ENCODE measurements at regions not wholly inside any gene's neighbourhood (a gene's known extent, or its start where the extent isn't known, plus 50 kb on each side); places are given as distances from the start of the nearest gene placed in this dataset.
A peak's percentile ranks its signal among the peaks of the same experiment; 100 is the strongest.

DNA sequence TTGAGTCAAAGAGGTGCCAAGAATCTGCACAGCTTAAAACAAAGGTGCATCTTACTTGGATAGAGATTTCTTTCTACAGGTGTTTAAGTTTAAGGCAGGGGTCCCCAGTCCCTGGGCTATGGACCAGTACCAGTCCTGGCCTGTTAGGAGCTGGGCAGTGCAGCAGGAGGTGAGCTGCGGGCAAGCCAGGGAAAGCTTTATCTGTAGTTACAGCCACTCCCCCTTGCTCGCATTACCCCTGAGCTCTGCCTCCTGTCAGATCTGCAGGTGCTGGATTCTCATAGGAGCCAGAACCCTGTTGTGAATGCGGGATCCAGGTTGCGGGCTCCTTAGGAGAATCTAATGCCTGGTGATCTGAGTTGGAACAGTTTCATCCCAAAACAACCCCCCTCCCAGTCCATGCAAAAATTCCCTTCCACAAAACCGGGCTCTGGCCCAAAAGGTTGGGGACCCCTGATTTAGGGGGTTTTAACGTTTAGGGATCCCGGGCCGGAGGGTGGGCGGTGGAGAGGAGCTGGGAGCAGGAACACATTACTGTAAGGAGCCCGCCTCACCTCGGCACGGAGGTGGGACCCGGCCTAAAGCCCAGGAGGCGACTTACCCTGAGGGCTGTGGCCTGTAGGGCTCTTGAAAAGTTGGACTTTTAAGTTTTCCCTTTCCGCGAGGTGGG lies 60.2 kb downstream of the ZNF467 start:
- ATAC-seq, result no peak
- H3K36me3 Mint-ChIP-seq, result peaks cover 24% of the 10 kb centered on the region
- no peak overlapping the region for H3K27ac Mint-ChIP-seq
- ChIA-PET POLR2A (no interaction called here), CTCF (interaction anchor here (1.2 to 2.2 kb wide), 6 partner anchors 8 to 137 kb away, joined by 3 to 21 read pairs (median 6); no protein-coding TSS in a partner anchor)
- H3K27me3 Mint-ChIP-seq (ENCODE audit: low read depth), result peaks cover 28% of the 10 kb centered on the region
- peaks cover 14% of the 10 kb centered on the region for H3K4me1 Mint-ChIP-seq
- peaks cover 26% of the 10 kb centered on the region for H3K9me3 Mint-ChIP-seq
- DNase-seq (ENCODE audit: low spot score), result no peak
- H3K4me3 Mint-ChIP-seq, result peak overlapping the region; percentile 79
- no peak for TF ChIP-seq ZNF138 (CRISPR knock-in tag; conservative IDR thresholded peaks at IDR 0.05)
- TF ChIP-seq NR1H2 (CRISPR knock-in tag; IDR thresholded peaks at IDR 0.05), result no peak
- TF ChIP-seq E2F1 (CRISPR knock-in tag; IDR thresholded peaks at IDR 0.05), result no peak
- TF ChIP-seq, protein P1, sequence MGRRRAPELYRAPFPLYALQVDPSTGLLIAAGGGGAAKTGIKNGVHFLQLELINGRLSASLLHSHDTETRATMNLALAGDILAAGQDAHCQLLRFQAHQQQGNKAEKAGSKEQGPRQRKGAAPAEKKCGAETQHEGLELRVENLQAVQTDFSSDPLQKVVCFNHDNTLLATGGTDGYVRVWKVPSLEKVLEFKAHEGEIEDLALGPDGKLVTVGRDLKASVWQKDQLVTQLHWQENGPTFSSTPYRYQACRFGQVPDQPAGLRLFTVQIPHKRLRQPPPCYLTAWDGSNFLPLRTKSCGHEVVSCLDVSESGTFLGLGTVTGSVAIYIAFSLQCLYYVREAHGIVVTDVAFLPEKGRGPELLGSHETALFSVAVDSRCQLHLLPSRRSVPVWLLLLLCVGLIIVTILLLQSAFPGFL (CRISPR knock-in tag; IDR thresholded peaks at IDR 0.05; ENCODE audit: borderline replicate concordance), result no peak
- TF ChIP-seq, protein P2, sequence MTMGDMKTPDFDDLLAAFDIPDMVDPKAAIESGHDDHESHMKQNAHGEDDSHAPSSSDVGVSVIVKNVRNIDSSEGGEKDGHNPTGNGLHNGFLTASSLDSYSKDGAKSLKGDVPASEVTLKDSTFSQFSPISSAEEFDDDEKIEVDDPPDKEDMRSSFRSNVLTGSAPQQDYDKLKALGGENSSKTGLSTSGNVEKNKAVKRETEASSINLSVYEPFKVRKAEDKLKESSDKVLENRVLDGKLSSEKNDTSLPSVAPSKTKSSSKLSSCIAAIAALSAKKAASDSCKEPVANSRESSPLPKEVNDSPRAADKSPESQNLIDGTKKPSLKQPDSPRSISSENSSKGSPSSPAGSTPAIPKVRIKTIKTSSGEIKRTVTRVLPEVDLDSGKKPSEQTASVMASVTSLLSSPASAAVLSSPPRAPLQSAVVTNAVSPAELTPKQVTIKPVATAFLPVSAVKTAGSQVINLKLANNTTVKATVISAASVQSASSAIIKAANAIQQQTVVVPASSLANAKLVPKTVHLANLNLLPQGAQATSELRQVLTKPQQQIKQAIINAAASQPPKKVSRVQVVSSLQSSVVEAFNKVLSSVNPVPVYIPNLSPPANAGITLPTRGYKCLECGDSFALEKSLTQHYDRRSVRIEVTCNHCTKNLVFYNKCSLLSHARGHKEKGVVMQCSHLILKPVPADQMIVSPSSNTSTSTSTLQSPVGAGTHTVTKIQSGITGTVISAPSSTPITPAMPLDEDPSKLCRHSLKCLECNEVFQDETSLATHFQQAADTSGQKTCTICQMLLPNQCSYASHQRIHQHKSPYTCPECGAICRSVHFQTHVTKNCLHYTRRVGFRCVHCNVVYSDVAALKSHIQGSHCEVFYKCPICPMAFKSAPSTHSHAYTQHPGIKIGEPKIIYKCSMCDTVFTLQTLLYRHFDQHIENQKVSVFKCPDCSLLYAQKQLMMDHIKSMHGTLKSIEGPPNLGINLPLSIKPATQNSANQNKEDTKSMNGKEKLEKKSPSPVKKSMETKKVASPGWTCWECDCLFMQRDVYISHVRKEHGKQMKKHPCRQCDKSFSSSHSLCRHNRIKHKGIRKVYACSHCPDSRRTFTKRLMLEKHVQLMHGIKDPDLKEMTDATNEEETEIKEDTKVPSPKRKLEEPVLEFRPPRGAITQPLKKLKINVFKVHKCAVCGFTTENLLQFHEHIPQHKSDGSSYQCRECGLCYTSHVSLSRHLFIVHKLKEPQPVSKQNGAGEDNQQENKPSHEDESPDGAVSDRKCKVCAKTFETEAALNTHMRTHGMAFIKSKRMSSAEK (CRISPR knock-in tag; IDR thresholded peaks at IDR 0.05; ENCODE audit: borderline replicate concordance), result no peak
- no peak for TF ChIP-seq GTF2I (CRISPR knock-in tag; conservative IDR thresholded peaks at IDR 0.05)
- TF ChIP-seq, protein P3, sequence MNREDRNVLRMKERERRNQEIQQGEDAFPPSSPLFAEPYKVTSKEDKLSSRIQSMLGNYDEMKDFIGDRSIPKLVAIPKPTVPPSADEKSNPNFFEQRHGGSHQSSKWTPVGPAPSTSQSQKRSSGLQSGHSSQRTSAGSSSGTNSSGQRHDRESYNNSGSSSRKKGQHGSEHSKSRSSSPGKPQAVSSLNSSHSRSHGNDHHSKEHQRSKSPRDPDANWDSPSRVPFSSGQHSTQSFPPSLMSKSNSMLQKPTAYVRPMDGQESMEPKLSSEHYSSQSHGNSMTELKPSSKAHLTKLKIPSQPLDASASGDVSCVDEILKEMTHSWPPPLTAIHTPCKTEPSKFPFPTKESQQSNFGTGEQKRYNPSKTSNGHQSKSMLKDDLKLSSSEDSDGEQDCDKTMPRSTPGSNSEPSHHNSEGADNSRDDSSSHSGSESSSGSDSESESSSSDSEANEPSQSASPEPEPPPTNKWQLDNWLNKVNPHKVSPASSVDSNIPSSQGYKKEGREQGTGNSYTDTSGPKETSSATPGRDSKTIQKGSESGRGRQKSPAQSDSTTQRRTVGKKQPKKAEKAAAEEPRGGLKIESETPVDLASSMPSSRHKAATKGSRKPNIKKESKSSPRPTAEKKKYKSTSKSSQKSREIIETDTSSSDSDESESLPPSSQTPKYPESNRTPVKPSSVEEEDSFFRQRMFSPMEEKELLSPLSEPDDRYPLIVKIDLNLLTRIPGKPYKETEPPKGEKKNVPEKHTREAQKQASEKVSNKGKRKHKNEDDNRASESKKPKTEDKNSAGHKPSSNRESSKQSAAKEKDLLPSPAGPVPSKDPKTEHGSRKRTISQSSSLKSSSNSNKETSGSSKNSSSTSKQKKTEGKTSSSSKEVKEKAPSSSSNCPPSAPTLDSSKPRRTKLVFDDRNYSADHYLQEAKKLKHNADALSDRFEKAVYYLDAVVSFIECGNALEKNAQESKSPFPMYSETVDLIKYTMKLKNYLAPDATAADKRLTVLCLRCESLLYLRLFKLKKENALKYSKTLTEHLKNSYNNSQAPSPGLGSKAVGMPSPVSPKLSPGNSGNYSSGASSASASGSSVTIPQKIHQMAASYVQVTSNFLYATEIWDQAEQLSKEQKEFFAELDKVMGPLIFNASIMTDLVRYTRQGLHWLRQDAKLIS (CRISPR knock-in tag; IDR thresholded peaks at IDR 0.05; ENCODE audit: borderline replicate concordance), result no peak
- TF ChIP-seq, protein P4, sequence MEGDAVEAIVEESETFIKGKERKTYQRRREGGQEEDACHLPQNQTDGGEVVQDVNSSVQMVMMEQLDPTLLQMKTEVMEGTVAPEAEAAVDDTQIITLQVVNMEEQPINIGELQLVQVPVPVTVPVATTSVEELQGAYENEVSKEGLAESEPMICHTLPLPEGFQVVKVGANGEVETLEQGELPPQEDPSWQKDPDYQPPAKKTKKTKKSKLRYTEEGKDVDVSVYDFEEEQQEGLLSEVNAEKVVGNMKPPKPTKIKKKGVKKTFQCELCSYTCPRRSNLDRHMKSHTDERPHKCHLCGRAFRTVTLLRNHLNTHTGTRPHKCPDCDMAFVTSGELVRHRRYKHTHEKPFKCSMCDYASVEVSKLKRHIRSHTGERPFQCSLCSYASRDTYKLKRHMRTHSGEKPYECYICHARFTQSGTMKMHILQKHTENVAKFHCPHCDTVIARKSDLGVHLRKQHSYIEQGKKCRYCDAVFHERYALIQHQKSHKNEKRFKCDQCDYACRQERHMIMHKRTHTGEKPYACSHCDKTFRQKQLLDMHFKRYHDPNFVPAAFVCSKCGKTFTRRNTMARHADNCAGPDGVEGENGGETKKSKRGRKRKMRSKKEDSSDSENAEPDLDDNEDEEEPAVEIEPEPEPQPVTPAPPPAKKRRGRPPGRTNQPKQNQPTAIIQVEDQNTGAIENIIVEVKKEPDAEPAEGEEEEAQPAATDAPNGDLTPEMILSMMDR (IDR thresholded peaks at IDR 0.05), result no peak
- TF ChIP-seq ZBTB43 (CRISPR knock-in tag; IDR thresholded peaks at IDR 0.05), result no peak
- TF ChIP-seq RELA (CRISPR knock-in tag; IDR thresholded peaks at IDR 0.05; ENCODE audit: borderline replicate concordance), result no peak
- no peak for TF ChIP-seq SOX15 (CRISPR knock-in tag; IDR thresholded peaks at IDR 0.05)
- no peak for TF ChIP-seq ATF3 (CRISPR knock-in tag; conservative IDR thresholded peaks at IDR 0.05)
- TF ChIP-seq ETV6 (CRISPR knock-in tag; IDR thresholded peaks at IDR 0.05), result no peak
- TF ChIP-seq, protein P5, sequence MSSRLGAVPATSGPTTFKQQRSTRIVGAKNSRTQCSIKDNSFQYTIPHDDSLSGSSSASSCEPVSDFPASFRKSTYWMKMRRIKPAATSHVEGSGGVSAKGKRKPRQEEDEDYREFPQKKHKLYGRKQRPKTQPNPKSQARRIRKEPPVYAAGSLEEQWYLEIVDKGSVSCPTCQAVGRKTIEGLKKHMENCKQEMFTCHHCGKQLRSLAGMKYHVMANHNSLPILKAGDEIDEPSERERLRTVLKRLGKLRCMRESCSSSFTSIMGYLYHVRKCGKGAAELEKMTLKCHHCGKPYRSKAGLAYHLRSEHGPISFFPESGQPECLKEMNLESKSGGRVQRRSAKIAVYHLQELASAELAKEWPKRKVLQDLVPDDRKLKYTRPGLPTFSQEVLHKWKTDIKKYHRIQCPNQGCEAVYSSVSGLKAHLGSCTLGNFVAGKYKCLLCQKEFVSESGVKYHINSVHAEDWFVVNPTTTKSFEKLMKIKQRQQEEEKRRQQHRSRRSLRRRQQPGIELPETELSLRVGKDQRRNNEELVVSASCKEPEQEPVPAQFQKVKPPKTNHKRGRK (CRISPR knock-in tag; IDR thresholded peaks at IDR 0.05; ENCODE audit: borderline replicate concordance), result no peak
- TF ChIP-seq, protein P6, sequence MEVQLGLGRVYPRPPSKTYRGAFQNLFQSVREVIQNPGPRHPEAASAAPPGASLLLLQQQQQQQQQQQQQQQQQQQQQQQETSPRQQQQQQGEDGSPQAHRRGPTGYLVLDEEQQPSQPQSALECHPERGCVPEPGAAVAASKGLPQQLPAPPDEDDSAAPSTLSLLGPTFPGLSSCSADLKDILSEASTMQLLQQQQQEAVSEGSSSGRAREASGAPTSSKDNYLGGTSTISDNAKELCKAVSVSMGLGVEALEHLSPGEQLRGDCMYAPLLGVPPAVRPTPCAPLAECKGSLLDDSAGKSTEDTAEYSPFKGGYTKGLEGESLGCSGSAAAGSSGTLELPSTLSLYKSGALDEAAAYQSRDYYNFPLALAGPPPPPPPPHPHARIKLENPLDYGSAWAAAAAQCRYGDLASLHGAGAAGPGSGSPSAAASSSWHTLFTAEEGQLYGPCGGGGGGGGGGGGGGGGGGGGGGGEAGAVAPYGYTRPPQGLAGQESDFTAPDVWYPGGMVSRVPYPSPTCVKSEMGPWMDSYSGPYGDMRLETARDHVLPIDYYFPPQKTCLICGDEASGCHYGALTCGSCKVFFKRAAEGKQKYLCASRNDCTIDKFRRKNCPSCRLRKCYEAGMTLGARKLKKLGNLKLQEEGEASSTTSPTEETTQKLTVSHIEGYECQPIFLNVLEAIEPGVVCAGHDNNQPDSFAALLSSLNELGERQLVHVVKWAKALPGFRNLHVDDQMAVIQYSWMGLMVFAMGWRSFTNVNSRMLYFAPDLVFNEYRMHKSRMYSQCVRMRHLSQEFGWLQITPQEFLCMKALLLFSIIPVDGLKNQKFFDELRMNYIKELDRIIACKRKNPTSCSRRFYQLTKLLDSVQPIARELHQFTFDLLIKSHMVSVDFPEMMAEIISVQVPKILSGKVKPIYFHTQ (CRISPR knock-in tag; IDR thresholded peaks at IDR 0.05), result no peak
- TF ChIP-seq IRF1 (CRISPR knock-in tag; IDR thresholded peaks at IDR 0.05), result no peak
